Lower leg skin (tissue), 4 donors: ENCODE measurements at regions not wholly inside any gene's neighbourhood (a gene's known extent, or its start where the extent isn't known, plus 50 kb on each side); places are given as distances from the start of the nearest gene placed in this dataset.

Experiments
- DNase-seq, 2 donors: peaks; one replicate each; pipeline ENCODE4 v3.0.0-alpha.2; 2019; ENCODE audit warnings: low spot score in 2 of 2
- H3K4me3 ChIP-seq: fragments of 200-600 bp; sonication (generic); 2 replicates; pipeline ENCODE4 v1.5.1; 2017; ENCODE audit warnings: mild to moderate bottlenecking, low read depth; ENCODE audit not compliant: poor library complexity, severe bottlenecking
- POLR2A ChIP-seq, 2 donors: fragments of 450-650 bp; IDR thresholded peaks; one replicate each; pipeline ENCODE4 v1.6.1; 2016 to 2017; ENCODE audit warnings: antibody characterized with exemption in 2 of 2, mild to moderate bottlenecking in 1 of 2, moderate library complexity in 1 of 2
- WGBS, 2 donors: methylation state at CpG; one replicate each; pipeline ENCODE4 v1.1.5; 2018; 5-methylcytosine and 5-hydroxymethylcytosine counted together
- intact Hi-C: fragments of 100-400 bp; cut with DNase I; formaldehyde crosslinking; loops from one replicate; pipeline ENCODE4 v1.15.0; 2023; ENCODE audit warnings: low total_unique reads
- TF ChIP-seq, protein P1 (sequence below), 3 donors: fragments of 450-650 bp; IDR thresholded peaks; one replicate each; pipeline ENCODE4 v1.5.1; 2016; ENCODE audit warnings: antibody characterized with exemption in 3 of 3, mild to moderate bottlenecking in 3 of 3, moderate library complexity in 2 of 3

DNA sequence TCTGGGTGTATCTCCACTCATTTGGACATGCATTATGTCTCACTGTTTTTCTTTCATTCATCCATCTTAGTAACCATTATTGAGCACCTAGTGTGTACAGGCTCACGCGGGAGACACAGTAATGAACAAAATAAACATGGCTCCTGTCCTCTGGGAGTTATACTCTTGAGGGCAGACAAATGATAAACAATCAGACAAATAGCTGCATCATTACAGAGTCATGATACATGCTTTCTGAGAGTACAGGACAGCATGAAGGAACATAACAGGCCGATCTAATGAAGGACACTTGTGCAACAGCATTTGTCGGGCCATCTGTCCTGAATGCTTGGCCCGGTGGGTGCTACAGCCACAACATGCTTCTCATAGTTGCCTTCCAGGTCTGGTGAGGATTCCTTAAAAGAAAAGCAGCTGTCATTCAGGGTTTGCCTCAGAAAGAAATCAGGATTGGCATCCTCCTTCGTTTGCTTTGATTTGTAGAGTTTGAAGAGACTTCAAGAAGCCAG is 77.2 kb upstream of the EGLN3 start:
- intact Hi-C loops: loop anchor here (10.0 kb wide), 1 partner anchor 73 kb away; the partner anchor contains the start of gene EGLN3
- no peak for TF ChIP-seq POLR2A (IDR thresholded peaks at IDR 0.05)
- TF ChIP-seq, protein P1, sequence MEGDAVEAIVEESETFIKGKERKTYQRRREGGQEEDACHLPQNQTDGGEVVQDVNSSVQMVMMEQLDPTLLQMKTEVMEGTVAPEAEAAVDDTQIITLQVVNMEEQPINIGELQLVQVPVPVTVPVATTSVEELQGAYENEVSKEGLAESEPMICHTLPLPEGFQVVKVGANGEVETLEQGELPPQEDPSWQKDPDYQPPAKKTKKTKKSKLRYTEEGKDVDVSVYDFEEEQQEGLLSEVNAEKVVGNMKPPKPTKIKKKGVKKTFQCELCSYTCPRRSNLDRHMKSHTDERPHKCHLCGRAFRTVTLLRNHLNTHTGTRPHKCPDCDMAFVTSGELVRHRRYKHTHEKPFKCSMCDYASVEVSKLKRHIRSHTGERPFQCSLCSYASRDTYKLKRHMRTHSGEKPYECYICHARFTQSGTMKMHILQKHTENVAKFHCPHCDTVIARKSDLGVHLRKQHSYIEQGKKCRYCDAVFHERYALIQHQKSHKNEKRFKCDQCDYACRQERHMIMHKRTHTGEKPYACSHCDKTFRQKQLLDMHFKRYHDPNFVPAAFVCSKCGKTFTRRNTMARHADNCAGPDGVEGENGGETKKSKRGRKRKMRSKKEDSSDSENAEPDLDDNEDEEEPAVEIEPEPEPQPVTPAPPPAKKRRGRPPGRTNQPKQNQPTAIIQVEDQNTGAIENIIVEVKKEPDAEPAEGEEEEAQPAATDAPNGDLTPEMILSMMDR (IDR thresholded peaks at IDR 0.05): no peak
- no peak for DNase-seq
- 78 to 95% methylated on average over 6 of the region's 6 CpGs for WGBS, 2 donors
- no peak overlapping the region for H3K4me3 ChIP-seq

DNA sequence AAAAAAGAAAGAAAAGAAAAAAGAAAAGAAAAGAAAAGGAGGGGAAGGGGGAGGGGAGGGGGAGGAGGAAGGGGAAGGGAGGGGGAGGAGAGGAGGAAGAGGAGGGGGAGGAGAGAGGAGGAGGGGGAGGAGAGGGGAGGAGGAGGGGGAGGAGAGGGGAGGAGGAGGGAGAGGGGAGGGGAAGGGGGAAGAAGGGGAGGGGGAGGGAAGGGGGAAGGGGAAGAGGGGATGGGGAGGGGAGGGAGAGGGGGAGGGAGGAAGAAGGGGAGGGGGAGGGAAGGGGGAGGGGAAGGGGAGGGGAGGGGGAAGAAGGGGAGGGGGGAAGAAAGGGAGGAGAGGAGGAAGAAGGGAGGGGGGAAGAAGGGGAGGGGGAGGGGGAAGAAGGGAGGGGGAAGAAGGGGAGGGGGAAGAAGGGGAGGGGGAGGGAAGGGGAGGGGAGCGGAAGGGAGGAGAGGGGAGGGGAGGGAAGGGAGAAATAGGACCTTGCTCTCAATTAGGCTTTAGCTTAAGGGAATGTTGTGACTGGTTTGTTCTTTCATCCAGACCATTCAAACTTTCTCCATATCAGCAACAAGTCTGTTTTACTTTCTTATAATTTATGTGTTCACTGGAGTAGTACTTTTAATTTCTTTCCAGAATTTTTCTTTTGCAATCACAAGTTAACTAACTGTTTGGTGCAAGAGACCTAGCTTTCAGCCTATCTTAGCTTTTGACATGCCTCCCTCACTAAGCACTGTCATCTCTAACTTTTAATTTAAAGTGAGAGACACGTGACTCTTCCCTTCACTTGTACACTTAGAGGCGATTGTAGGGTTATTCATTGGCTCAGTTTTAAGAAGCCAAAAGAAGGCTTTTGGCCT is 76.5 kb upstream of the EGLN3 start:
- no peak for DNase-seq
- no peak for TF ChIP-seq POLR2A (IDR thresholded peaks at IDR 0.05)
- TF ChIP-seq, protein P1 (IDR thresholded peaks at IDR 0.05): no peak
- WGBS, 2 donors: 83 to 84% methylated on average over 2 to 3 of the region's 3 CpGs
- intact Hi-C loops: loop anchor here (10.0 kb wide), 1 partner anchor 73 kb away; the partner anchor contains the start of gene EGLN3
- no peak overlapping the region for H3K4me3 ChIP-seq

DNA sequence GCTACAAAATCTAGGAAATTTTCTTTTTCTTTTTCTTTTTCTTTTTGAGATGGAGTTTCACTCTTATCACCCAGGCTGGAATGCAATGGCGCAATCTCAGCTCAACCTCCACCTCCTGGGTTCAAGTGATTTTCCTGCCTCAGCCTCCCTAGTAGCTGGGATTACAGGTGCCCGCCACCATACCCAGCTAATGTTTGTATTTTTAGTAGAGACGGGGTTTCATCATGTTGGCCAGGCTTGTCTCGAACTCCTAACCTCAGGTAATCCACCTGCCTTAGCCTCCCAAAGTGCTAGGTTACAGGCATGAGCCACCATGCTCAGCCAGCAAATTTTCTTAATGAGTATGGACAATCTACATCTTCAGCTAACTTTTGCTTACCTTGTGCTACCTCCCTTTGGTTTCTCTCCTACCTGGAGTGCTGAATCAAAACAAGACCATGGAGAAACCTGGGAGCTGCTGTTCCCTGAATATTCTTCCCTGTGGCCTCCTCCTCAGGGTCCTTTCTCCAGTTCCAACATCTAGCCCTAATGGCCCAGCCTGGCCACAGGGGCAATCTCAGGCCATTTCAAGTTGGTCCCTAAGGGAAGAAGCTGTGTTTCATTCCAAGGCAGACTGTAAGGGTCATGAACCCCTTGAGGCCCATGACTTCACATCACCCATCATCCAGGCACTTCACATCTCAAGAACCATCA is 74.6 kb upstream of the EGLN3 start:
- 93 to 95% methylated on average over 4 of the region's 4 CpGs for WGBS, 2 donors
- H3K4me3 ChIP-seq: no peak overlapping the region
- no peak for TF ChIP-seq POLR2A (IDR thresholded peaks at IDR 0.05)
- TF ChIP-seq, protein P1 (IDR thresholded peaks at IDR 0.05): no peak
- intact Hi-C loops: loop anchor here (10.0 kb wide), 1 partner anchor 71 kb away; the partner anchor contains the start of gene EGLN3
- DNase-seq: no peak

- 44 to 61% methylated on average over 2 of the region's 2 CpGs for WGBS, 2 donors
- no peak for DNase-seq
These were observed 73.9 kb upstream of the EGLN3 start for GRCh38 chr14:34024768-34025144.

More at GRCh38 chr14:34024768-34025144, 73.9 kb upstream of the EGLN3 start:
- H3K4me3 ChIP-seq: no peak overlapping the region
- intact Hi-C loops: loop anchor here (10.0 kb wide), 1 partner anchor 70 kb away; the partner anchor contains the start of gene EGLN3
- TF ChIP-seq, protein P1 (IDR thresholded peaks at IDR 0.05): no peak
- TF ChIP-seq POLR2A (IDR thresholded peaks at IDR 0.05): no peak
